NT2/D1 (cell line): ENCODE measurements at regions not wholly inside any gene's neighbourhood (a gene's known extent, or its start where the extent isn't known, plus 50 kb on each side); places are given as distances from the start of the nearest gene placed in this dataset.
"Not testable (repeated sequence)": the region's sequence is repeated elsewhere in the genome, so short reads cannot be mapped to it uniquely, and the experiment has no call there.

Source experiments
- DNase-seq: peaks from one replicate; pipeline ENCODE4 v3.0.0-alpha.2; 2011; ENCODE audit warnings: low read depth, low spot score
- H3K27me3 ChIP-seq: 2 replicates; pipeline ENCODE4 v1.6.0; 2011; ENCODE audit warnings: mild to moderate bottlenecking; ENCODE audit not compliant: insufficient read length, insufficient read depth
- H3K36me3 ChIP-seq: 2 replicates; pipeline ENCODE4 v1.6.1; 2011; ENCODE audit warnings: mild to moderate bottlenecking, low read length, mixed read lengths; ENCODE audit not compliant: insufficient read depth, insufficient read length
- H3K4me1 ChIP-seq: 2 replicates; pipeline ENCODE4 v1.5.1; 2011; ENCODE audit not compliant: insufficient read depth, insufficient read length
- H3K4me3 ChIP-seq: 2 replicates; pipeline ENCODE4 v1.5.1; 2011; ENCODE audit warnings: low read depth; ENCODE audit not compliant: insufficient read length
- H3K9ac ChIP-seq: 2 replicates; pipeline ENCODE4 v1.6.0; 2011; ENCODE audit warnings: low read depth; ENCODE audit not compliant: insufficient read length
- H3K9me3 ChIP-seq: 2 replicates; pipeline ENCODE4 v1.5.1; 2011; ENCODE audit warnings: mild to moderate bottlenecking, low read length; ENCODE audit not compliant: insufficient read depth
- SUZ12 ChIP-seq: IDR thresholded peaks from 2 replicates; pipeline ENCODE4 v1.6.1; 2011; ENCODE audit not compliant: insufficient read length, insufficient read depth; ENCODE audit errors: extremely low read depth
- YY1 ChIP-seq: IDR thresholded peaks from 2 replicates; pipeline ENCODE4 v1.6.1; 2011; ENCODE audit not compliant: insufficient read length, insufficient read depth
- ZNF274 ChIP-seq: IDR thresholded peaks from 2 replicates; pipeline ENCODE4 v1.6.1; 2011; ENCODE audit warnings: mild to moderate bottlenecking, low read depth, low read length

DNA sequence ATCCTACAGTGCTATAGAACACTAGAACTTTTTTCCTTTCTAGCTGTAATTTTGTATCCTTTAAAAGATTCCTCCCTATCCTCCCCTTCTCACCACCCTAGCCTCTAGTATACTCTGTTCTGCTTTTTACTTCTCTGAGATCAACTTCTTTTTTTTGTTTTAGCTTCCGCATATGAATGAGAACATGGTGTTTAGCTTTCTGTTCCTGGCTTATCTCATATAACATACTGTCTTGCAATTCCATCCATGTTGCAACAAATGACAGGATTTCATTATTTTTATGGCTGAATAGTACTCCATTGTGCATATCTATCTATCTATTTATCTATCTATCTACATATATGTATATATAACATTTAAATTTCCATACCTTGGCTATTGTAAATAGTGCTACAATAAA lies 126.0 kb upstream of the MAN2A1 start:
- no peak for TF ChIP-seq ZNF274
- no peak for TF ChIP-seq YY1
- no peak for TF ChIP-seq SUZ12
- H3K27me3 ChIP-seq = no peaks in the 10 kb centered on the region
- H3K36me3 ChIP-seq = no peaks in the 10 kb centered on the region
- no peak overlapping the region for H3K9ac ChIP-seq
- no peak overlapping the region for H3K4me3 ChIP-seq
- no peaks in the 10 kb centered on the region for H3K9me3 ChIP-seq
- DNase-seq = no peak
- H3K4me1 ChIP-seq = no peaks in the 10 kb centered on the region

DNA sequence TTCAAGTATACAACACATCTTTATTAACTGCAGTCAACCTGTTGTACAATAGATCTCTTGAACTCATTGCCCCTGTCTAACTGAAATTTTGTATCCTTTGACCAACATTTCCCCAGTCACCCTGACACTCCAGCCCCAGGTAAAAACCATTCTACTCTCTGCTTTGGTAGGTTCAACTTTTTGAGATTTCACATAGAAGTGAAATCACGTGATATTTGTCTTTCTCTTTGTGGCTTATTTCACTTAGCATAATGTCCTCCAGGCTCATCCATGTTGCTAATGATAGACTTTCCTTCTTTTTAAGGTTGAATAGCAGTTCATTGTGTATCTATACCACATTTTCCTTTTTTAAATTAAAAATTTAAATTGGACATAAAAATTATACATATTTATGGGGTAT lies 126.5 kb upstream of the MAN2A1 start:
- H3K9me3 ChIP-seq = no peaks in the 10 kb centered on the region
- no peaks in the 10 kb centered on the region for H3K36me3 ChIP-seq
- TF ChIP-seq ZNF274 (no peak), SUZ12 (no peak), YY1 (no peak)
- no peak for DNase-seq
- no peak overlapping the region for H3K4me3 ChIP-seq
- no peak overlapping the region for H3K9ac ChIP-seq
- H3K27me3 ChIP-seq = no peaks in the 10 kb centered on the region
- H3K4me1 ChIP-seq = no peaks in the 10 kb centered on the region

DNA sequence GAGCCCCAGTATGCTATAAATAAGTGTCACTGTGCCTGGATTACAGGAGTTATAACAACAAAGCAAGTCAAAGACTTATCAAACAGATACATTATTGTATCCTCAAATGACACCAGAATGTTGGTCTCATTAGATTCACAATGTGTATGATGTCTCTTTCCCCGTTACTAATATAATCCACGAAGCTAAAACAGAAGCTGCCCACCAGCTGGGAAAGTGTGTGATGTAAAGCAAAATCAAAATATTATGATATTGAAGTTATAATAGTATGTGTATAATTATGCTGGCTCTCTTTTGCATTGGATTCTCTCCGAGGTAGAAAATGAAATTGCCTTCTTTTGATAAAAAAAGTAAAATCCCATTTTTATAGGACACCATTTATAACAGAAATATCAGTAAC lies 127.3 kb upstream of the MAN2A1 start:
- TF ChIP-seq SUZ12 (no peak), YY1 (no peak), ZNF274 (no peak)
- Histone ChIP-seq H3K36me3 (no peaks in the 10 kb centered on the region), H3K4me3 (no peak overlapping the region), H3K4me1 (no peaks in the 10 kb centered on the region), H3K27me3 (no peaks in the 10 kb centered on the region), H3K9ac (no peak overlapping the region), H3K9me3 (no peaks in the 10 kb centered on the region)
- no peak for DNase-seq

DNA sequence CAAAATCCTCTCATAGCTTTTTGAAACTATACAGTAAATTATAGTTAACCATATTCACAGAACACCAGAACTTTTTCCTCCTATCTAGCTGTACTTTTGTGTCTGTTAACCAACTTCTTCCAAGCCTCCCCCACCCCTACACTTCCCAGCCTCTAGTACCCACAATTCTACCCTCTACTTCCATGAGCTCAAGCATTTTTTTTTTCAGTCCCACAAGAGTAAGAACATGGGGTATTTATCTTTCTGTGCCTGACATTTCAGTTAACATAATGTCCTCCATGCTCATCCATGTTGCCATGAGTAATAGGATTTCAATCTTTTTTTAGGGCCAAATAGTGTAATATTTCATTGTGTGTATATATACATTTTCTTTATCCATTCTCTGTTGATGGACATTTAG lies 128.3 kb upstream of the MAN2A1 start:
- Histone ChIP-seq H3K9me3 (no peaks in the 10 kb centered on the region), H3K9ac (no peak overlapping the region), H3K4me1 (no peaks in the 10 kb centered on the region), H3K36me3 (no peaks in the 10 kb centered on the region), H3K4me3 (no peak overlapping the region), H3K27me3 (no peaks in the 10 kb centered on the region)
- TF ChIP-seq SUZ12 = no peak
- no peak for TF ChIP-seq ZNF274
- TF ChIP-seq YY1 = no peak
- no peak for DNase-seq

DNA sequence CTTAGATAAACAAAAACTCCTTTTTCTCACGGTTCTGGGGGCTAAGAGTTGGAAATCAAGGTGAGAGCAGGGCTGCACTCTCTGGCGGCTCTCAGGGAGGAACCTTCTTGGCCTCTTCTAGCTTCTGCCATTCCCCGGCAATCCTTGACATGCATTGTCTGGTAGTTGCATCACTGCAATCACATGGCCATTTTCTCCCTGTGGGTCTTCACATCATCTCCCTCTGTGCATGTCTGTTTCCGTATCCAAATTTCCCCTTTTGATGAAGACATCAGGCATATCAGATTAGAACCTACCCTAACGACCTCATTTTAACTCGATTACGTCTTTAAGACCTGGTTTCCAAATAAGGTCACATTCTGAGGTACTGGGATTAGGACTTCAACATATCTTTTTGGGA lies 129.2 kb upstream of the MAN2A1 start:
- Histone ChIP-seq H3K4me3 (no peak overlapping the region), H3K36me3 (no peaks in the 10 kb centered on the region), H3K4me1 (no peaks in the 10 kb centered on the region), H3K27me3 (no peaks in the 10 kb centered on the region), H3K9me3 (no peaks in the 10 kb centered on the region), H3K9ac (no peak overlapping the region)
- no peak for TF ChIP-seq YY1
- no peak for TF ChIP-seq SUZ12
- no peak for TF ChIP-seq ZNF274
- DNase-seq = no peak

DNA sequence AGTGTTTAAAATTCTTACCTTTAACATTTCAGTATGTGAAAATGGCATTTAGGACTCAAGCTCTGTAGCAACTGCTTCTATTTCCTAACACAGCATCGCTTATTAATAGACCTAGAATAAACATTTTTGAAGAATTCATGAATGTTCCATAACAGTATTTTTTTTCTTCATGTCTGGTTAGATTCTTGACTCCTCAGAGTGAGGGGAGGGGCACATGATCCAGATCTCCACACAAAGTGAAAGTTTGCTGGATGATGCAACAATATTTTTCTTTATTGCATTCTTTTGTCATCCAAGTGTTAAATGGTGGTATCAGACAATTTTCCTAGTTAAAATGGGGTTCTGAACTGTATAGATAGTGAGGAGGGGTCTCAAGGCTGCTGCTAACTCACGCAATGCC lies 130.8 kb upstream of the MAN2A1 start:
- Histone ChIP-seq H3K9me3 (no peaks in the 10 kb centered on the region), H3K27me3 (no peaks in the 10 kb centered on the region), H3K9ac (no peak overlapping the region), H3K4me3 (no peak overlapping the region), H3K4me1 (no peaks in the 10 kb centered on the region), H3K36me3 (no peaks in the 10 kb centered on the region)
- TF ChIP-seq YY1 (no peak), ZNF274 (no peak), SUZ12 (no peak)
- no peak for DNase-seq

DNA sequence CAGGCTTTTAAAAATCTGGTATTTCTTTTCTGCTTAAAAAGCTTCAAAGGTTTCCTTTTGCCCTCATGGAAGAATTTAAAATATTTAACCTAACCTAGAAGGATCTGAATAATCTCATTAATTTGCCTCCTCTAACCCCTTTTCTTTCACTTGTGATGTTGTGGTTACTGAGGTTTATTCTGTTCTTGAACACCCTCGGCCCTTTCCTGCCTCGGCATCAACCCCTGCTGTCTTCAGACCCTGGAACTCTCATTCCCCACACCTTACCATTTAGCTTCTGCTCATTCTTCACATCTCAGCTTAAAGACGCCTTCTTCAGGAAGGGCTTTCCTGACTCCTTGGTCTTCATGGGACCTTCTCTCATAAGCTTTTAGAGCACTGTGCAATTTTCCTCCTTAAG lies 131.4 kb upstream of the MAN2A1 start:
- Histone ChIP-seq H3K9ac (no peak overlapping the region), H3K27me3 (no peaks in the 10 kb centered on the region), H3K4me1 (no peaks in the 10 kb centered on the region), H3K4me3 (no peak overlapping the region), H3K36me3 (no peaks in the 10 kb centered on the region), H3K9me3 (no peaks in the 10 kb centered on the region)
- no peak for TF ChIP-seq SUZ12
- no peak for TF ChIP-seq ZNF274
- no peak for TF ChIP-seq YY1
- DNase-seq = no peak

DNA sequence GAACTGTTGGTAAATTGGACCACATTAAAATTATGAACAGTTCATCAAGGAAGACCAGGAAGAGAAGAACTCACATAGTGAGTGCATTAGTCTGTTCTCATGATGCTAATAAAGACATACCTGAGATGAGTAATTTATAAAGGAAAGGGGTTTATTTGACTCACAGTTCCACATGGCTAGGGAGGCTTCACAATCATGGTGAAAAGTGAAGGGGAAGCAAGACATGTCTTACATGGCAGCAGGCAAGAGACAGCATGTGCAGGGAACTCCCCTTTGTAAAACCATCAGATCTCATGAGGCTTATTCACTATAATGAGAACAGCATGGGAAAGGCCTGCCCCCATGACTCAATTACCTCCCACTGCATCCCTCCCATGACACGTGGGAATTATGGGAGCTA lies 135.9 kb upstream of the MAN2A1 start:
- H3K4me1 ChIP-seq = no peaks in the 10 kb centered on the region
- H3K27me3 ChIP-seq = no peaks in the 10 kb centered on the region
- no peak overlapping the region for H3K9ac ChIP-seq
- no peak overlapping the region for H3K4me3 ChIP-seq
- no peak for TF ChIP-seq YY1
- no peak for TF ChIP-seq ZNF274
- TF ChIP-seq SUZ12 = no peak
- DNase-seq = no peak
- H3K36me3 ChIP-seq = no peaks in the 10 kb centered on the region
- H3K9me3 ChIP-seq = no peaks in the 10 kb centered on the region

DNA sequence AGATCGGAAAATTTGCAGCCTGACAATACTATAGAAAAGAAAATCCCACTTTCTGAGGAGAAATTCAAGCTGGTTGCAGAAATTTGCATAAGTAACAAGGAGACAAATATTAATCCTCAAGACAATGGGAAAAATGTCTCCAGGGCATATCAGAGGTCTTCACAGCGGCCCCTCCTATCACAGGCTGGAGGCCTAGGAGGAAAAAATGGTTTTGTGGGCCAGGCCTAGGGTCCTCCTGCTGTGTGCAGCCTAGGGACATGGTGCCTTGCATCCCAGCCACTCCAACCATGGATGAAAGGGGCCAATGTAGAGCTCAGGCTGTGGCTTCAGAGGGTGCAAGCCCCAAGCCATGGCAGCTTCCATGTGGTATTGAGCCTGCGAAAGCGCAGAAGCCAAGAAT lies 138.5 kb upstream of the MAN2A1 start:
- not testable (repeated sequence) for H3K9me3 ChIP-seq, H3K4me3 ChIP-seq, DNase-seq, H3K27me3 ChIP-seq, H3K9ac ChIP-seq, H3K4me1 ChIP-seq, H3K36me3 ChIP-seq
